Transverse colon (tissue), 3 donors: ENCODE measurements at regions not wholly inside any gene's neighbourhood (a gene's known extent, or its start where the extent isn't known, plus 50 kb on each side); places are given as distances from the start of the nearest gene placed in this dataset.

ENCODE experiments used
- CTCF ChIP-seq, 5 experiments: fragments of 200-600 bp in 3 of 5; fragments of 450-650 bp in 2 of 5; sonication (generic) in 3 of 5; IDR thresholded peaks; 1 replicate in 2 of 5; 2 replicates in 3 of 5; pipeline ENCODE4 v1.5.1; 2016 to 2017; ENCODE audit warnings: antibody characterized with exemption in 5 of 5, inconsistent platforms in 3 of 5, mild to moderate bottlenecking in 2 of 5, moderate library complexity in 1 of 5
- POLR2A ChIP-seq: fragments of 450-650 bp; IDR thresholded peaks from one replicate; pipeline ENCODE4 v1.6.1; 2016; ENCODE audit warnings: antibody characterized with exemption, mild to moderate bottlenecking, moderate library complexity

- TF ChIP-seq CTCF (IDR thresholded peaks at IDR 0.05) (no peak), POLR2A (no peak)
Measured at GRCh38 chr4:175394208-175394607, 417.9 kb downstream of the GPM6A start.
